A549 (cell line): ENCODE measurements at regions not wholly inside any gene's neighbourhood (a gene's known extent, or its start where the extent isn't known, plus 50 kb on each side); places are given as distances from the start of the nearest gene placed in this dataset.

ENCODE experiments used
- CBX2 ChIP-seq: fragments of 200-600 bp; sonication (generic); IDR thresholded peaks from 2 replicates; pipeline ENCODE4 v1.6.1; 2016; ENCODE audit warnings: low read depth, mild to moderate bottlenecking, borderline replicate concordance
- CTCF ChIP-seq: fragments of >200 bp; sonication (Bioruptor Twin); formaldehyde crosslinking; IDR thresholded peaks from 3 replicates; pipeline ENCODE4 v1.5.1; 2016
- MAX ChIP-seq: IDR thresholded peaks from 2 replicates; pipeline ENCODE4 v1.6.1; 2012
- REST ChIP-seq: fragments of 200-600 bp; sonication (generic); IDR thresholded peaks from 2 replicates; pipeline ENCODE4 v1.6.1; 2016; ENCODE audit warnings: antibody characterized with exemption, mild to moderate bottlenecking, moderate library complexity

GRCh38 chr10:52438119-52438518 is 124.0 kb downstream of the DKK1 start:
- TF ChIP-seq CTCF (no peak), CBX2 (no peak), MAX (no peak), REST (no peak)
